Left ventricle myocardium inferior (tissue), 1 donor: ENCODE measurements at regions not wholly inside any gene's neighbourhood (a gene's known extent, or its start where the extent isn't known, plus 50 kb on each side); places are given as distances from the start of the nearest gene placed in this dataset.

ENCODE experiments used
- DNase-seq: peaks from one replicate; pipeline ENCODE4 v3.0.0-alpha.2; 2020
- H3K27ac ChIP-seq: fragments of 200-600 bp; replicated peaks from 2 replicates; pipeline ENCODE4 v1.8.0; 2021
- H3K27me3 ChIP-seq: fragments of 200-600 bp; 2 replicates; pipeline ENCODE4 v1.8.0; 2021; ENCODE audit warnings: low read depth
- H3K36me3 ChIP-seq: fragments of 200-600 bp; 2 replicates; pipeline ENCODE4 v1.8.0; 2021
- H3K4me1 ChIP-seq: fragments of 200-600 bp; 2 replicates; pipeline ENCODE4 v1.8.0; 2021
- H3K4me3 ChIP-seq: fragments of 200-600 bp; 2 replicates; pipeline ENCODE4 v1.8.0; 2021; ENCODE audit warnings: mild to moderate bottlenecking, moderate library complexity
- H3K9me3 ChIP-seq: fragments of 200-600 bp; replicated peaks from 2 replicates; pipeline ENCODE4 v1.8.0; 2021
- CTCF ChIP-seq: fragments of 200-600 bp; IDR thresholded peaks from 2 replicates; pipeline ENCODE4 v1.8.0; 2021; ENCODE audit warnings: antibody characterized with exemption, mild to moderate bottlenecking, borderline replicate concordance
- intact Hi-C: fragments of 100-400 bp; cut with micrococcal nuclease; formaldehyde crosslinking; loops from one replicate; pipeline ENCODE4 v1.11.0; 2022
- donor health status: DM: no; HTN: yes; CAD: no; lungs with severe emphysema.

GRCh38 chr22:44576311-44577260, 78.6 kb upstream of the RTL6 start:
- H3K36me3 ChIP-seq = no peaks in the 10 kb centered on the region
- intact Hi-C loops = no loop called here
- no peak overlapping the region for H3K4me3 ChIP-seq
- no peak overlapping the region for H3K27ac ChIP-seq
- DNase-seq = no peak
- H3K27me3 ChIP-seq = peaks cover 24% of the 10 kb centered on the region
- H3K9me3 ChIP-seq = no peaks in the 10 kb centered on the region
- H3K4me1 ChIP-seq = peaks cover 15% of the 10 kb centered on the region
- no peak for TF ChIP-seq CTCF

DNA sequence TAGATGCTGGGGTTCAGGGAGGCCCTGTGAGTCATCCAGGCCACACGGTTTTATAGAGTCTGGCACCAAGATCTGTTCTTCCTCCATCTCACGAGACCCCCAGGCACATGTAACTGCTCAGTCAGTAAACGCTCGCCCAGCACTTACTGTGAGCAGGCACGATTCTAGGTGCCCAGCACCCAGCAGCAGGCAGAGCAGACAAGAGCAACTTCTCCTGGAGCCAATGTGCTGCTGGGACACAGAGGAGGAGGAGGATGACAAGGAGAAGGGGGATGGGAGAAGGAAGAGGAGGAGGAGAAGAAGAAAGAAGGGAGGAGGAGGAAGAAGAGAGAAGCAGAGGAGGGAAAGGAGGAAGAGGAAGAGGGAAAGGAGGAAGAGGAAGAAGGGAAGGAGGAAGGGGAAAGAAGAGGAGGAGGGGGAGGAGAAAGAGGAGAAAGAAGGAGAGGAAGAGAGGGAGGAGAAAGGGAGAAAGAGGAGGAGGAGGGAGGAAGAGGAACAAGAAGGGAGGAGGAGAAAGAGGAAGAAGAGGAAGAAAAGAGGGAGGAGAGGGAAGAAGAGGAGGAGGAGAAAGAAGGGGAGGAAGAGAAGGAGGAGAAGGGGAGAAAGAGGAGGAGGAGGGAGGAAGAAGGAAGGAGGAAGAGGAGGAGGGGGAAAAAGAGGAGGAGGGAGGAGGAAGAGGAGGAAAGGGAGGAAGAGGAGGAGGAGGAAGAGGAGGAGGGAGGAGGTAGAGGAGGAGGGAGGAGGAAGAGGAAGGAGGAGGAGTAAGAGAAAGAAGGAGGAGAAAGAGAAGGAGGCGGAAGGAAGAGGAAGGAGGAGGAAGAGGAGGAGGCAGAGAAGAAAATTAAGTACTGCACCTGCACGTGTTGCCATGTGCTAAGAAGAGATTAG, 77.6 kb upstream of the RTL6 start:
- Histone ChIP-seq H3K9me3 (peaks cover under 1% of the 10 kb centered on the region), H3K4me1 (peaks cover 25% of the 10 kb centered on the region), H3K27me3 (peaks cover 24% of the 10 kb centered on the region), H3K4me3 (no peak overlapping the region), H3K27ac (no peak overlapping the region), H3K36me3 (no peaks in the 10 kb centered on the region)
- no peak for DNase-seq
- no peak for TF ChIP-seq CTCF
- intact Hi-C loops = no loop called here

- H3K27me3 ChIP-seq = peaks cover 24% of the 10 kb centered on the region
- H3K4me1 ChIP-seq = peaks cover 25% of the 10 kb centered on the region
- no peak overlapping the region for H3K4me3 ChIP-seq
- no peak for TF ChIP-seq CTCF
- DNase-seq = no peak
- no peak overlapping the region for H3K27ac ChIP-seq
- intact Hi-C loops = no loop called here
- H3K9me3 ChIP-seq = peaks cover 9% of the 10 kb centered on the region
- no peaks in the 10 kb centered on the region for H3K36me3 ChIP-seq
Observed at GRCh38 chr22:44574640-44575380, 76.8 kb upstream of the RTL6 start.

DNA sequence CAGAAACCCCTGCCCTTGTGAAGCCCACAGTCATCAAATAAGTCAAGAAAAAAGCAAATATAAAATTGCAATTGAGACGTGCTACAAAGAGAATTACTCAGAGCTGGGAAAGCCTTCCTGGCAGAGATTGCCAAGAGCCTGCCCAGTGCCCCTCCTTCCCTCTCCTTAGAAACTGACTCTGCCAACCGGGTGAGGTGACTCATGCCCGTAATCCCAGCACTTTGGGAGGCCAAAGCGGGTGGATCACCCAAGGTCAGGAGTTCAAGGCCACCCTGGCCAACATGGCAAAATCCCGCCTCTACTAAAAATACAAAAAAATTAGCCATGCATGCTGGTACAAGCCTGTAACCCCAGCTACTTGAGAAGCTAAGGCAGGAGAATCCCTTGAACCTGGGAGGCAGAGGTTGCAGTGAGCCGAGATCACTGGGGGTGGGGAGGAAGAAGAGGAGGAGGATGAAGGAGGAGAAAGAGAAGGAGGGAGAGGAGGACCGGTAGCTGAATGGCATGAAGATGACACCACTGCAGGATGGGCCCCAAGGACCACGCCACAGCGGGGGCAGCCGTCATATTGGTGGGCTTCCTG, 76.1 kb upstream of the RTL6 start:
- no peak for DNase-seq
- intact Hi-C loops = no loop called here

More for the DNA sequence above, 76.1 kb upstream of the RTL6 start:
- no peak overlapping the region for H3K4me3 ChIP-seq
- TF ChIP-seq CTCF = no peak
- no peaks in the 10 kb centered on the region for H3K36me3 ChIP-seq
- peaks cover 9% of the 10 kb centered on the region for H3K9me3 ChIP-seq
- H3K4me1 ChIP-seq = peaks cover 25% of the 10 kb centered on the region
- H3K27ac ChIP-seq = no peak overlapping the region
- H3K27me3 ChIP-seq = peaks cover 24% of the 10 kb centered on the region
